ENCODE measurements at regions not wholly inside any gene's neighbourhood (a gene's known extent, or its start where the extent isn't known, plus 50 kb on each side); places are given as distances from the start of the nearest gene placed in this dataset.

GRCh38 chr18:40685219-40685618, 1269.8 kb upstream of the PIK3C3 start:
- Mint-ChIP-seq H3K36me3 (peaks cover 0 to 9% of the 10 kb centered on the region in 2 donors), H3K9me3 (peaks cover 18 to 29% of the 10 kb centered on the region in 2 donors), H3K27ac (no peak overlapping the region)
- no peak for DNase-seq (ENCODE audit: low spot score in 2 of 2)
- no peak for ATAC-seq

- H3K27ac Mint-ChIP-seq: no peak overlapping the region
- no peak for DNase-seq (ENCODE audit: low spot score in 2 of 2)
- ATAC-seq: no peak
Measured at GRCh38 chr18:40678318-40678717, 1276.7 kb upstream of the PIK3C3 start.

GRCh38 chr18:40676668-40677067, 1278.4 kb upstream of the PIK3C3 start:
- ATAC-seq (no peak), DNase-seq (ENCODE audit: low spot score in 2 of 2) (no peak)
- H3K27ac Mint-ChIP-seq: no peak overlapping the region
- H3K9me3 Mint-ChIP-seq: peaks cover 0 to 18% of the 10 kb centered on the region in 2 donors
- H3K36me3 Mint-ChIP-seq: no peaks in the 10 kb centered on the region

More at GRCh38 chr18:40678318-40678717, 1276.7 kb upstream of the PIK3C3 start:
- H3K9me3 Mint-ChIP-seq: peaks cover 5 to 13% of the 10 kb centered on the region in 2 donors
- H3K36me3 Mint-ChIP-seq: peaks cover 0 to 5% of the 10 kb centered on the region in 2 donors

GRCh38 chr18:40673150-40673549, 1281.9 kb upstream of the PIK3C3 start:
- Mint-ChIP-seq H3K27ac (no peak overlapping the region), H3K9me3 (peaks cover 9 to 21% of the 10 kb centered on the region in 2 donors), H3K36me3 (no peaks in the 10 kb centered on the region)
- ATAC-seq: no peak
- DNase-seq (ENCODE audit: low spot score in 2 of 2): no peak

GRCh38 chr18:40672590-40672989, 1282.4 kb upstream of the PIK3C3 start:
- Mint-ChIP-seq H3K36me3 (no peaks in the 10 kb centered on the region), H3K27ac (no peak overlapping the region), H3K9me3 (peaks cover 14 to 26% of the 10 kb centered on the region in 2 donors)
- ATAC-seq (no peak), DNase-seq (ENCODE audit: low spot score in 2 of 2) (no peak)

- H3K9me3 Mint-ChIP-seq: peaks cover 29 to 34% of the 10 kb centered on the region in 2 donors
- no peak overlapping the region for H3K27ac Mint-ChIP-seq
- H3K36me3 Mint-ChIP-seq: peaks cover 0 to 3% of the 10 kb centered on the region in 2 donors
- DNase-seq (ENCODE audit: low spot score in 2 of 2): no peak
- no peak for ATAC-seq
Measured at GRCh38 chr18:40670668-40671375, 1284.2 kb upstream of the PIK3C3 start.

- no peak overlapping the region for H3K27ac Mint-ChIP-seq
- DNase-seq (ENCODE audit: low spot score in 2 of 2) (no peak), ATAC-seq (no peak)
- H3K9me3 Mint-ChIP-seq: peaks cover 26 to 32% of the 10 kb centered on the region in 2 donors
- H3K36me3 Mint-ChIP-seq: peaks cover 0 to 6% of the 10 kb centered on the region in 2 donors
Measured at GRCh38 chr18:40662898-40663437, 1292.1 kb upstream of the PIK3C3 start.

GRCh38 chr18:40653682-40654081, 1301.4 kb upstream of the PIK3C3 start:
- H3K36me3 Mint-ChIP-seq: no peaks in the 10 kb centered on the region
- DNase-seq (ENCODE audit: low spot score in 2 of 2): no peak
- H3K27ac Mint-ChIP-seq: no peak overlapping the region
- H3K9me3 Mint-ChIP-seq: peaks cover 17 to 33% of the 10 kb centered on the region in 2 donors
- ATAC-seq: no peak

GRCh38 chr18:40652321-40652720, 1302.7 kb upstream of the PIK3C3 start:
- H3K27ac Mint-ChIP-seq: no peak overlapping the region
- peaks cover 17 to 33% of the 10 kb centered on the region in 2 donors for H3K9me3 Mint-ChIP-seq
- DNase-seq (ENCODE audit: low spot score in 2 of 2): no peak
- no peak for ATAC-seq
- H3K36me3 Mint-ChIP-seq: no peaks in the 10 kb centered on the region

GRCh38 chr18:40651163-40651562, 1303.9 kb upstream of the PIK3C3 start:
- no peak for DNase-seq (ENCODE audit: low spot score in 2 of 2)
- no peak overlapping the region for H3K27ac Mint-ChIP-seq
- H3K36me3 Mint-ChIP-seq: no peaks in the 10 kb centered on the region
- ATAC-seq: no peak
- peaks cover 17 to 33% of the 10 kb centered on the region in 2 donors for H3K9me3 Mint-ChIP-seq

GRCh38 chr18:40642692-40643229, 1312.3 kb upstream of the PIK3C3 start:
- ATAC-seq (no peak), DNase-seq (ENCODE audit: low spot score in 2 of 2) (no peak)
- H3K36me3 Mint-ChIP-seq: no peaks in the 10 kb centered on the region
- no peak overlapping the region for H3K27ac Mint-ChIP-seq
- peaks cover 12 to 20% of the 10 kb centered on the region in 2 donors for H3K9me3 Mint-ChIP-seq

GRCh38 chr18:40631319-40631718, 1323.7 kb upstream of the PIK3C3 start:
- Mint-ChIP-seq H3K36me3 (no peaks in the 10 kb centered on the region), H3K27ac (no peak overlapping the region)
- ATAC-seq: no peak

GRCh38 chr18:40630496-40630895, 1324.5 kb upstream of the PIK3C3 start:
- no peaks in the 10 kb centered on the region for H3K36me3 Mint-ChIP-seq
- ATAC-seq: no peak
- DNase-seq (ENCODE audit: low spot score in 2 of 2): no peak
- H3K9me3 Mint-ChIP-seq: peaks cover 18 to 24% of the 10 kb centered on the region in 2 donors
- no peak overlapping the region for H3K27ac Mint-ChIP-seq

More at GRCh38 chr18:40631319-40631718, 1323.7 kb upstream of the PIK3C3 start:
- H3K9me3 Mint-ChIP-seq: peaks cover 27 to 29% of the 10 kb centered on the region in 2 donors
- DNase-seq (ENCODE audit: low spot score in 2 of 2): no peak

GRCh38 chr18:40624959-40625358, 1330.1 kb upstream of the PIK3C3 start:
- DNase-seq (ENCODE audit: low spot score in 2 of 2) (no peak), ATAC-seq (no peak)
- Mint-ChIP-seq H3K9me3 (peaks cover 8 to 22% of the 10 kb centered on the region in 2 donors), H3K27ac (no peak overlapping the region), H3K36me3 (no peaks in the 10 kb centered on the region)

GRCh38 chr18:40613721-40614120, 1341.3 kb upstream of the PIK3C3 start:
- H3K27ac Mint-ChIP-seq: no peak overlapping the region
- no peak for DNase-seq (ENCODE audit: low spot score in 2 of 2)

GRCh38 chr18:40612356-40612755, 1342.7 kb upstream of the PIK3C3 start:
- no peak for DNase-seq (ENCODE audit: low spot score in 2 of 2)
- Mint-ChIP-seq H3K27ac (no peak overlapping the region), H3K9me3 (peaks cover 9 to 20% of the 10 kb centered on the region in 2 donors), H3K36me3 (no peaks in the 10 kb centered on the region)
- ATAC-seq: no peak

More at GRCh38 chr18:40613721-40614120, 1341.3 kb upstream of the PIK3C3 start:
- Mint-ChIP-seq H3K9me3 (peaks cover 9 to 20% of the 10 kb centered on the region in 2 donors), H3K36me3 (no peaks in the 10 kb centered on the region)
- no peak for ATAC-seq

- DNase-seq (ENCODE audit: low spot score in 2 of 2) (no peak), ATAC-seq (no peak)
- H3K36me3 Mint-ChIP-seq: no peaks in the 10 kb centered on the region
- H3K9me3 Mint-ChIP-seq: peaks cover 0 to 8% of the 10 kb centered on the region in 2 donors
- H3K27ac Mint-ChIP-seq: no peak overlapping the region
Measured at GRCh38 chr18:40608226-40608625, 1346.8 kb upstream of the PIK3C3 start.

Measured in activated naive CD4-positive, alpha-beta T cell treated with anti-CD3 and anti-CD28 coated beads, Interleukin-2, amount 50 U/mL, for 72 hours (primary cell).